ENCODE measurements at regions not wholly inside any gene's neighbourhood (a gene's known extent, or its start where the extent isn't known, plus 50 kb on each side); places are given as distances from the start of the nearest gene placed in this dataset.

DNA sequence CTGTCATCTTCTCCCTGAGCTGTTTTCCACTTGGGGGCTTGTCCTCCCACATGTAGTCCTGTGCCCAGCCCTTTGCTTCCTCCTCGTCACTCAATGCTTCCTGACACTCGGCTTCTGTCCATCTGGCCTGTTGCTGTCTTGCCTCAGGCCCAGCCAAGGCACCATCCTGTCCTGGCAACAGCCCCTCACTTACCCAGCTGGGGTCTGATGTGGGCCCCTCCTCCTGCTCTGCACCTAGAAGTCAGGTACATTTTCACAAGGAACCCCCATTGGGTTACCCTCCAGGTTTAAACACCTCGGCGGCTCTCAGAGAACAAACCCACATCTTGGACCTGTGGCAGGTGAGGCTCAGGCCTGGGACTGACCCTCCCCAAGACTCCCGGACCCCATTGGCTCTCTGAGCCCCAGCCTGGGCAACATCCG lies 784.8 kb downstream of the TBC1D22A start:
- Mint-ChIP-seq H3K9me3 (peaks cover 70% of the 10 kb centered on the region), H3K4me1 (ENCODE audit: low read depth) (no peaks in the 10 kb centered on the region), H3K27ac (no peak overlapping the region), H3K4me3 (no peak overlapping the region), H3K36me3 (ENCODE audit: low read depth) (no peaks in the 10 kb centered on the region), H3K27me3 (ENCODE audit: insufficient read depth) (peaks cover 2% of the 10 kb centered on the region)
- DNase-seq, result no peak
- TF ChIP-seq, protein P1, sequence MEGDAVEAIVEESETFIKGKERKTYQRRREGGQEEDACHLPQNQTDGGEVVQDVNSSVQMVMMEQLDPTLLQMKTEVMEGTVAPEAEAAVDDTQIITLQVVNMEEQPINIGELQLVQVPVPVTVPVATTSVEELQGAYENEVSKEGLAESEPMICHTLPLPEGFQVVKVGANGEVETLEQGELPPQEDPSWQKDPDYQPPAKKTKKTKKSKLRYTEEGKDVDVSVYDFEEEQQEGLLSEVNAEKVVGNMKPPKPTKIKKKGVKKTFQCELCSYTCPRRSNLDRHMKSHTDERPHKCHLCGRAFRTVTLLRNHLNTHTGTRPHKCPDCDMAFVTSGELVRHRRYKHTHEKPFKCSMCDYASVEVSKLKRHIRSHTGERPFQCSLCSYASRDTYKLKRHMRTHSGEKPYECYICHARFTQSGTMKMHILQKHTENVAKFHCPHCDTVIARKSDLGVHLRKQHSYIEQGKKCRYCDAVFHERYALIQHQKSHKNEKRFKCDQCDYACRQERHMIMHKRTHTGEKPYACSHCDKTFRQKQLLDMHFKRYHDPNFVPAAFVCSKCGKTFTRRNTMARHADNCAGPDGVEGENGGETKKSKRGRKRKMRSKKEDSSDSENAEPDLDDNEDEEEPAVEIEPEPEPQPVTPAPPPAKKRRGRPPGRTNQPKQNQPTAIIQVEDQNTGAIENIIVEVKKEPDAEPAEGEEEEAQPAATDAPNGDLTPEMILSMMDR (IDR thresholded peaks at IDR 0.05), result no peak

DNA sequence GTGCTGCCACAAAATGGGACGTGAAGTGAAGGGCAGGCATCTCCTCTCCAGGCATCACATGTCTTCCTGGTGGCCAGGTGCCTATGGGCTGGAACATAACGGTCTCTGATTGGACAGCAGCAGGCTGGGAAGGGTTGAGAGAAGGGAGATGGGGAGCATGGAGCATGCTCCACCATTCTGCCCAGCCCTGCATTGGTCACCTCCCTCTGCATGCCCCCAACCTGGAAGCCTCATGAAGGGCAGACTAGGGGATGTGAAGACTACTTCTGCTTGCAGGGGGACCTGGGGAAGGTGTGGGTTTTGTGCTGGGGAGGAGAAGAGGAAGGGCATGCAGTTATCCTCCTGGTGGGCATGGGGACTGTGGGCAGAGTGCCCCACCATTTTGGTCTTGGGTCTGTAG lies 782.2 kb downstream of the TBC1D22A start:
- Mint-ChIP-seq H3K4me3 (no peak overlapping the region), H3K27me3 (ENCODE audit: insufficient read depth) (no peaks in the 10 kb centered on the region; the same call in 1 of the 2 replicates), H3K9me3 (peaks cover 64% of the 10 kb centered on the region), H3K27ac (no peak overlapping the region), H3K36me3 (ENCODE audit: low read depth) (no peaks in the 10 kb centered on the region), H3K4me1 (ENCODE audit: low read depth) (no peaks in the 10 kb centered on the region)
- no peak for DNase-seq
- TF ChIP-seq, protein P1 (IDR thresholded peaks at IDR 0.05), result no peak

DNA sequence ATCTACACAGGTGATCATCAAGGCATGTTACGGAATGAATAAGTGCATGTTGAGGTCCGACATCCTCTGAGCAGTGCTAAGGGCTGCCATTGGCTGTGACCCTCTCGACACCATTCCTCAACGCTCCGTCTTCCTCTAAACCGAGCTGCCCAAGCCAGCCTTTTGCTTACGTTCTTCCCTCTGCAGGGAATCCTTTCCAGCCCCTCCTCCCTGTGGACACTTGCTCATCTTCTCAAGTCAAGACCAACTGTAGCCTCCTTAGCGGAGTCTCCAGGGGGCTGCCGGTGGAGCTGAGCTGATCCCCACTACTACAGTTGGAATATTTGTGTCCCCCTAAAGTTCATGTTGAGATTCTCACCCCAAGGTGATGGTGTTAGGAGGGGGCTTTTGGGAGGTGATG lies 781.0 kb downstream of the TBC1D22A start:
- Mint-ChIP-seq H3K36me3 (ENCODE audit: low read depth) (no peaks in the 10 kb centered on the region), H3K9me3 (peaks cover 65% of the 10 kb centered on the region), H3K4me1 (ENCODE audit: low read depth) (no peaks in the 10 kb centered on the region), H3K27me3 (ENCODE audit: insufficient read depth) (no peaks in the 10 kb centered on the region; the same call in 1 of the 2 replicates), H3K4me3 (no peak overlapping the region), H3K27ac (no peak overlapping the region)
- TF ChIP-seq, protein P1 (IDR thresholded peaks at IDR 0.05), result no peak
- DNase-seq, result no peak

DNA sequence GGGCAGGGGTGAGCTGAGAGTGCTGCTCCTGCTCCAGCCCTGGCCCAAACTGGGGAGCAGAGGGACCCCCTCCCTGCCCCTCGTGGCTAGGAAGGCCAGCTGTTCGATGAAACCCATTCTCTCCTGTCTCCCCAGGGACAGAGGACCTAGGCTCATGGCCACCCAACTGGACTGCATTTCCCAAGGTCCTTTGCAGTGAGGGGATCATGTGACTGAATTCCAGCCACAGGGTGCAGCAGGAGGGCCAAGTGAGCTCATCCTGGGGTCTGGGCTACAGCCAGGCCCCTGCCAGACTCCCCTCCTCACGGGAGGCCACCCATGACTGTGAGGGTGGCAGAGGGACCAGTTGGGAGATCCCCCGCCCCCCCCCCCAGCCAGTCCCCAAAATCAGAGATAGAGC lies 777.6 kb downstream of the TBC1D22A start:
- no peaks in the 10 kb centered on the region; the same call in 1 of the 2 replicates for H3K27me3 Mint-ChIP-seq (ENCODE audit: insufficient read depth)
- no peak overlapping the region for H3K4me3 Mint-ChIP-seq

DNA sequence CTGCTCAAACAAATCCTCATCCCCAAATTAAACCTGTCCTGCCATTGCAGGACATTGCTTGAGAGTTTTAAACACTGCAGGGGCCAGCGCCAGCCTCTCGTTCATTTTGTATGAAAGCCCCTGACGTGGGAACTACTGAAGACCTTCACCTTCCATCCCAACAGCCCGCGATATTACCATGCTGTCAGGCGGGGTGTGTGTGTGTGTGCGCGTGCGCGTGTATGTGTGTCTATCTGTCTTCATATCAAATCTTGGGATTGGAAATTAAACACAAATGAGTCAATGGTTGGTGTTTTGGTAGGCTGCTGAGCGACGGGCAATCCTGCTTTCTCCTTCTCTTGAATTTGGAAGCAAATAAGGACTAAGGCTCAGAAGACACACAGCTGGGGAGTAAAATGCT lies 776.9 kb downstream of the TBC1D22A start:
- DNase-seq, result no peak
- Mint-ChIP-seq H3K36me3 (ENCODE audit: low read depth) (peaks cover 1% of the 10 kb centered on the region; the same call in 1 of the 2 replicates), H3K27ac (no peak overlapping the region), H3K27me3 (ENCODE audit: insufficient read depth) (no peaks in the 10 kb centered on the region; the same call in 1 of the 2 replicates), H3K4me3 (no peak overlapping the region), H3K4me1 (ENCODE audit: low read depth) (no peaks in the 10 kb centered on the region), H3K9me3 (peaks cover 59% of the 10 kb centered on the region)
- TF ChIP-seq, protein P1 (IDR thresholded peaks at IDR 0.05), result no peak

More for the DNA sequence above, 777.6 kb downstream of the TBC1D22A start:
- Mint-ChIP-seq H3K27ac (no peak overlapping the region), H3K4me1 (ENCODE audit: low read depth) (no peaks in the 10 kb centered on the region), H3K36me3 (ENCODE audit: low read depth) (no peaks in the 10 kb centered on the region), H3K9me3 (peaks cover 61% of the 10 kb centered on the region)
- TF ChIP-seq, protein P1 (IDR thresholded peaks at IDR 0.05), result no peak
- no peak for DNase-seq

DNA sequence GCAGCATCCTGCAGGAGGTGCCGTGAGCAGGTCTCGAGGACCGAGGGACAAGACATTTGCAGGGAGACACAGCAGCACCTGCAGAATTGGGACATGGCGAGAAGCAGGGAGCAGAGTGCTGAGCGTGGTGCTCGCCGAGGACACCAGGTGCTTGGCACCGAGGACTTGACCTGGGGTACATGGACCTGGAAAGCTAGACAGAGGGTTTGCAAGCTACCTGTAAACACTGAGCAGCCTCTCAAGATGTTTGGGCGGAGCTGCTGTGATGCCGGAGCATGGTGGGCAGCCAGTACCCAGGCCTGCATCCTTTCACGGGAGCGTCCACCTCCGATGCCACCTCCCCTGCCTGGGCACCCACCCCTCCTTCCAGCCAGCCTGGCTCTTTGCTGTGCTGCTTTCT lies 773.2 kb downstream of the TBC1D22A start:
- Mint-ChIP-seq H3K27ac (no peak overlapping the region), H3K27me3 (ENCODE audit: insufficient read depth) (no peaks in the 10 kb centered on the region; the same call in 1 of the 2 replicates), H3K4me1 (ENCODE audit: low read depth) (no peaks in the 10 kb centered on the region), H3K9me3 (peaks cover 65% of the 10 kb centered on the region), H3K4me3 (no peak overlapping the region), H3K36me3 (ENCODE audit: low read depth) (peaks cover 6% of the 10 kb centered on the region; the same call in 1 of the 2 replicates)
- no peak for DNase-seq
- TF ChIP-seq, protein P1 (IDR thresholded peaks at IDR 0.05), result no peak
